Osteoblast (primary cell): ENCODE measurements at regions not wholly inside any gene's neighbourhood (a gene's known extent, or its start where the extent isn't known, plus 50 kb on each side); places are given as distances from the start of the nearest gene placed in this dataset.

Experiments used
- DNase-seq: peaks from one replicate; pipeline ENCODE4 v3.0.0; 2011; ENCODE audit warnings: low spot score, mixed read lengths; ENCODE audit not compliant: insufficient read length; ENCODE audit errors: missing footprints
- H2AFZ ChIP-seq: 2 replicates; pipeline ENCODE4 v1.6.0; 2011; ENCODE audit warnings: mild to moderate bottlenecking, low read length
- H3K27ac ChIP-seq: 2 replicates; pipeline ENCODE4 v1.5.1; 2011; ENCODE audit warnings: mild to moderate bottlenecking, low read depth, low read length, moderate library complexity
- H3K27me3 ChIP-seq: 2 replicates; pipeline ENCODE4 v1.6.0; 2012; ENCODE audit warnings: mild to moderate bottlenecking, control low read depth, inconsistent platforms, low read length, moderate library complexity; ENCODE audit not compliant: insufficient read depth
- H3K36me3 ChIP-seq: 2 replicates; pipeline ENCODE4 v1.5.1; 2011; ENCODE audit warnings: mild to moderate bottlenecking, low read length, control low read depth, moderate library complexity; ENCODE audit not compliant: insufficient read depth
- H3K4me1 ChIP-seq: 2 replicates; pipeline ENCODE4 v1.5.1; 2011; ENCODE audit warnings: mild to moderate bottlenecking, low read length, control low read depth, moderate library complexity; ENCODE audit not compliant: insufficient read depth
- H3K4me2 ChIP-seq: 2 replicates; pipeline ENCODE4 v1.6.0; 2011; ENCODE audit warnings: mild to moderate bottlenecking, low read length; ENCODE audit not compliant: insufficient read depth
- H3K4me3 ChIP-seq: fragments of 200-600 bp; sonication (generic); 3 replicates; pipeline ENCODE4 v1.5.1; 2012; ENCODE audit warnings: mild to moderate bottlenecking, low read length, inconsistent platforms; ENCODE audit not compliant: insufficient read depth
- H3K79me2 ChIP-seq: 2 replicates; pipeline ENCODE4 v1.6.0; 2012; ENCODE audit warnings: mild to moderate bottlenecking, low read length, control low read depth, inconsistent platforms; ENCODE audit not compliant: insufficient read depth
- H3K9me3 ChIP-seq: 2 replicates; pipeline ENCODE4 v1.5.1; 2011; ENCODE audit warnings: low read depth, low read length, control low read depth
- H4K20me1 ChIP-seq: 2 replicates; pipeline ENCODE4 v1.6.0; 2012; ENCODE audit warnings: mild to moderate bottlenecking, low read length, control low read depth; ENCODE audit not compliant: insufficient read depth
- TF ChIP-seq, protein P1 (sequence below): IDR thresholded peaks from 2 replicates; pipeline ENCODE4 v1.5.1; 2011; ENCODE audit warnings: mild to moderate bottlenecking, low read depth, low read length, moderate library complexity; ENCODE audit errors: extremely low read depth

DNA sequence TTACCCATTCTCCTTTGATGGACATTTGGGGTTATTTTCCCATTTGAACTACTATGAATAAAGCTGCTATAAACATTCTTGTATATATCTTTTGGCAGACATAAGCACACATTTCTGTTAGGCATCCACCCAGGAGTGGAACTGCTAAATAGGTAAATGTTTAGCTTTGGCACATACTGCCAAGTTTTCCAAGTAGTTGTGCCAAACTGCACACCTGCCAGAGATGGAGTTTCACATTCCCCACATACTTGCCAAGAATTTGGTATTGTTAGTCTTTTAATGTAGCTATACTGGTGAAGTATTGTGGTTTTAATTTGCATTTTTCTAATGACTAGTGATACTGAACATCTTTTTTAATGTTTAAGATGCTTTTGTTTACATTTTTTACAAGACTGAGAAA, 201.0 kb downstream of the GXYLT1 start:
- no peaks in the 10 kb centered on the region for H3K4me1 ChIP-seq
- H3K36me3 ChIP-seq, result no peaks in the 10 kb centered on the region
- H2AFZ ChIP-seq, result no peak overlapping the region
- no peak overlapping the region for H3K4me2 ChIP-seq
- TF ChIP-seq, protein P1, sequence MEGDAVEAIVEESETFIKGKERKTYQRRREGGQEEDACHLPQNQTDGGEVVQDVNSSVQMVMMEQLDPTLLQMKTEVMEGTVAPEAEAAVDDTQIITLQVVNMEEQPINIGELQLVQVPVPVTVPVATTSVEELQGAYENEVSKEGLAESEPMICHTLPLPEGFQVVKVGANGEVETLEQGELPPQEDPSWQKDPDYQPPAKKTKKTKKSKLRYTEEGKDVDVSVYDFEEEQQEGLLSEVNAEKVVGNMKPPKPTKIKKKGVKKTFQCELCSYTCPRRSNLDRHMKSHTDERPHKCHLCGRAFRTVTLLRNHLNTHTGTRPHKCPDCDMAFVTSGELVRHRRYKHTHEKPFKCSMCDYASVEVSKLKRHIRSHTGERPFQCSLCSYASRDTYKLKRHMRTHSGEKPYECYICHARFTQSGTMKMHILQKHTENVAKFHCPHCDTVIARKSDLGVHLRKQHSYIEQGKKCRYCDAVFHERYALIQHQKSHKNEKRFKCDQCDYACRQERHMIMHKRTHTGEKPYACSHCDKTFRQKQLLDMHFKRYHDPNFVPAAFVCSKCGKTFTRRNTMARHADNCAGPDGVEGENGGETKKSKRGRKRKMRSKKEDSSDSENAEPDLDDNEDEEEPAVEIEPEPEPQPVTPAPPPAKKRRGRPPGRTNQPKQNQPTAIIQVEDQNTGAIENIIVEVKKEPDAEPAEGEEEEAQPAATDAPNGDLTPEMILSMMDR, result no peak
- H3K4me3 ChIP-seq, result no peak overlapping the region
- no peaks in the 10 kb centered on the region for H3K79me2 ChIP-seq
- H3K27me3 ChIP-seq, result no peaks in the 10 kb centered on the region
- no peaks in the 10 kb centered on the region for H3K9me3 ChIP-seq
- no peak for DNase-seq
- no peak overlapping the region for H3K27ac ChIP-seq
- H4K20me1 ChIP-seq, result no peaks in the 10 kb centered on the region

DNA sequence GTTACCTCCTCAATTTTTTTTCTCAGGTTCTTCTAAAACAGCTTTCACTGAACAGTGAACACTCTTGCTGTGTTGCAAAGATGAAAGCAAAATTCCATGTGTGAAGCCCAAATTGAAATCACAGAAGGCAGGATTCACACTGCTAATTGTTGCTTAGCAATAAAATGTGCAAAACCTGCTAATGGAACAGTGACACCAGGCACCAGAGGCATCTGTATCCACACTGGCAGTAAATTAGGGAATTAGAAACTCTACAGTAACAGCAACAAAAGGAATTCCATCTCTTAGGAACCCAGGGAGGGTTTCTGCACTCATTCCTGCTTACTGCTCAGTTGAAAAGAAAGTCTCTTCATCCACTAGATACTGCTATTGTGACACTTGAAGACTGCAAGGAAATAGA, 202.3 kb downstream of the GXYLT1 start:
- Histone ChIP-seq H3K4me1 (no peaks in the 10 kb centered on the region), H3K4me3 (no peak overlapping the region), H3K4me2 (no peak overlapping the region), H4K20me1 (no peaks in the 10 kb centered on the region), H3K27ac (no peak overlapping the region), H3K36me3 (no peaks in the 10 kb centered on the region), H3K79me2 (no peaks in the 10 kb centered on the region), H3K9me3 (no peaks in the 10 kb centered on the region), H2AFZ (no peak overlapping the region), H3K27me3 (no peaks in the 10 kb centered on the region)
- TF ChIP-seq, protein P1, result no peak
- no peak for DNase-seq

DNA sequence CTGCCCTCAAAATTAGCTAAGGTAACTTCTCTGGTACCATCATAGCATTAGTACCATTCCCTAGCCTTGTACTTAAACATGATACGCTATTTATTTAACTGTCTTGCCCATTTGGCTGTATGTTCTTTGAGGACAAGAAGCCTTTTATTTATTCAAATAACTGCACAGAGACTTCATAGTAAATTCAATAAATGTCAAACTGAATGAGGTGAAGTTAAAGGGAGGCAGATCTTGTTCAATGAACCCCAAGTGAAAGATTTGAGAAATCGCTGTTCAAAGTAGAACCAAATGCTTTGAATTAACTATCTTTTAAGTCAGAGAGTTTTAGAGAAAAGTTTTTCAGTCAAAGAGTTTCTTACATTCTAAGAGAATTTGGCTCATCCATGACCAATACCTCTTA, 203.6 kb downstream of the GXYLT1 start:
- no peak overlapping the region for H2AFZ ChIP-seq
- H3K79me2 ChIP-seq, result no peaks in the 10 kb centered on the region
- H4K20me1 ChIP-seq, result no peaks in the 10 kb centered on the region
- no peak overlapping the region for H3K4me3 ChIP-seq
- H3K36me3 ChIP-seq, result no peaks in the 10 kb centered on the region
- H3K4me1 ChIP-seq, result no peaks in the 10 kb centered on the region
- no peaks in the 10 kb centered on the region for H3K9me3 ChIP-seq
- DNase-seq, result no peak
- TF ChIP-seq, protein P1, result no peak
- H3K4me2 ChIP-seq, result no peak overlapping the region
- H3K27ac ChIP-seq, result no peak overlapping the region
- no peaks in the 10 kb centered on the region for H3K27me3 ChIP-seq

DNA sequence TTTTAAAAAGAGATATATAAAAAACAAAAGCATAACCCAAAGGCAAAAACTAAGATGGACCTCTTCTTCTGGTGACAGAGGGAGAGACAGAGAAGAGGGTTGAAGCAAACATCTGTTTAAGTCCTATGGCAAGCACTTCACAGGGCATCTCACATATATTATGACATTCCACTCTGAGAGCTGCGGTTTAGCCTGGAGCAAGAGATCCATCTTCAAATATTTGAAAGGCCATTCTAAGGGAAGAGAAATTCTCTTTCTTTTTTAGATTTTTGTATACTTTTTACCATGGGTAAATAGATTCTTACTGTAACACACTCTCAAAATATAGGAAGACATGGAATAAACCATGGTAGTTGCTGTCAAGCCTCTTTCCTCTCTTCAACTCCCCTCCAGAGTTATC, 204.1 kb downstream of the GXYLT1 start:
- Histone ChIP-seq H4K20me1 (no peaks in the 10 kb centered on the region), H3K4me2 (no peak overlapping the region), H3K4me1 (no peaks in the 10 kb centered on the region), H3K4me3 (no peak overlapping the region), H3K27ac (no peak overlapping the region), H2AFZ (no peak overlapping the region), H3K36me3 (no peaks in the 10 kb centered on the region), H3K79me2 (no peaks in the 10 kb centered on the region), H3K9me3 (no peaks in the 10 kb centered on the region), H3K27me3 (no peaks in the 10 kb centered on the region)
- TF ChIP-seq, protein P1, result no peak
- DNase-seq, result no peak
